ENCODE measurements at regions not wholly inside any gene's neighbourhood (a gene's known extent, or its start where the extent isn't known, plus 50 kb on each side); places are given as distances from the start of the nearest gene placed in this dataset.
"Not testable (repeated sequence)": the region's sequence is repeated elsewhere in the genome, so short reads cannot be mapped to it uniquely, and the experiment has no call there.

GRCh38 chr1:223920805-223921204 is 75.1 kb upstream of the TP53BP2 start:
- H3K27ac ChIP-seq, result not testable (repeated sequence)
- TF ChIP-seq, protein P1, sequence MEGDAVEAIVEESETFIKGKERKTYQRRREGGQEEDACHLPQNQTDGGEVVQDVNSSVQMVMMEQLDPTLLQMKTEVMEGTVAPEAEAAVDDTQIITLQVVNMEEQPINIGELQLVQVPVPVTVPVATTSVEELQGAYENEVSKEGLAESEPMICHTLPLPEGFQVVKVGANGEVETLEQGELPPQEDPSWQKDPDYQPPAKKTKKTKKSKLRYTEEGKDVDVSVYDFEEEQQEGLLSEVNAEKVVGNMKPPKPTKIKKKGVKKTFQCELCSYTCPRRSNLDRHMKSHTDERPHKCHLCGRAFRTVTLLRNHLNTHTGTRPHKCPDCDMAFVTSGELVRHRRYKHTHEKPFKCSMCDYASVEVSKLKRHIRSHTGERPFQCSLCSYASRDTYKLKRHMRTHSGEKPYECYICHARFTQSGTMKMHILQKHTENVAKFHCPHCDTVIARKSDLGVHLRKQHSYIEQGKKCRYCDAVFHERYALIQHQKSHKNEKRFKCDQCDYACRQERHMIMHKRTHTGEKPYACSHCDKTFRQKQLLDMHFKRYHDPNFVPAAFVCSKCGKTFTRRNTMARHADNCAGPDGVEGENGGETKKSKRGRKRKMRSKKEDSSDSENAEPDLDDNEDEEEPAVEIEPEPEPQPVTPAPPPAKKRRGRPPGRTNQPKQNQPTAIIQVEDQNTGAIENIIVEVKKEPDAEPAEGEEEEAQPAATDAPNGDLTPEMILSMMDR (conservative IDR thresholded peaks at IDR 0.05), result peak; percentile 36; the same call in 1 of the 2 replicates

GRCh38 chr1:223915476-223915875 is 69.7 kb upstream of the TP53BP2 start:
- not testable (repeated sequence) for H3K27ac ChIP-seq

- H3K27ac ChIP-seq, result not testable (repeated sequence)
Observed at GRCh38 chr1:223913715-223914114, 68.0 kb upstream of the TP53BP2 start.

- H3K27ac ChIP-seq, result not testable (repeated sequence)
- TF ChIP-seq, protein P1 (conservative IDR thresholded peaks at IDR 0.05), result peak; percentile 24
Observed at GRCh38 chr1:223907943-223908587, 62.3 kb upstream of the TP53BP2 start.

DNA sequence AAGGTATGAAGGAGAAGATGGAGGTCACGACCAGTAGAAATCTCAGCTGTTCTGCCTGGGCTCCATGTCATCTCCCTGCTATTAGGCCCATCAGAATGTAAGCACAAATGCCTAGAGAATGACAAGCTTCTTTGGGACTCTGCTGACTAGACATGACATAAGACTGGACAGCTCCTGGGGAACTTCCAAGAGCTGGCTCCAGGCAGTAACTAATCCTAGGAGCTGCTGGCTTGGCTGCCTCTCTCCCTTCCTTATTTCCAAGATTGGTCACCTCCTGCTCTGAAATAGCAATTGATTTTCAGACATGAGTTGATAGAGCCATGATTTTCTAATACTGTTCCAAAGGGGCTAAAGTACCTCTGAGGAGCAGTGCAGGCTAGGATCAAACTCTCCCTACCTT is 57.5 kb upstream of the TP53BP2 start:
- not testable (repeated sequence) for H3K27ac ChIP-seq

GRCh38 chr1:223899775-223900174 is 54.0 kb upstream of the TP53BP2 start:
- H3K27ac ChIP-seq, result not testable (repeated sequence)

DNA sequence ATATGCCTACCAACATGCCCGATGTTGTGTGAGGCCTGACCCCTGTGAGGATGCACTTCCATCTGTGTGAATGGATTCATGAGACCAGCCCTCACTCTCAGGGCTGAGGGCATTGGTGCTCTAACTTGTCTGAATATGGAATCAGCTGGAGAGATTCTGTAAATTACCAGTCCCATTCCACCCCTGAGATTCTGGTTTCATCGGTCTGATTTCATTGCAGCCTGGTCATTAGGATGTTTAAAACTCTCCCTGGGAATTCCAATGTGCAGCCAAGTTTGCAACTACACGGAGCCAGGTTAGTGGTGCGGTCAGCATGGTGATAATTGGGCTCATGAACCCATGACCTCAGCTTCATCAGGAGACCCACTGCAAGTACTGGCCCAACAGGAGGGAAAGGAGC is 51.4 kb upstream of the TP53BP2 start:
- not testable (repeated sequence) for H3K27ac ChIP-seq

GRCh38 chr1:223895950-223896349 is 50.2 kb upstream of the TP53BP2 start:
- not testable (repeated sequence) for H3K27ac ChIP-seq
